Progenitor cell of endocrine pancreas (in vitro differentiated cells): ENCODE measurements at regions not wholly inside any gene's neighbourhood (a gene's known extent, or its start where the extent isn't known, plus 50 kb on each side); places are given as distances from the start of the nearest gene placed in this dataset.

Experiments
- DNase-seq: peaks from one replicate; pipeline ENCODE4 v3.0.0; 2021; ENCODE audit warnings: low spot score; ENCODE audit not compliant: unreplicated experiment
- H3K27ac Mint-ChIP-seq: 2 replicates; pipeline ENCODE4 v1.8.0; 2021; ENCODE audit warnings: mild to moderate bottlenecking, moderate library complexity, mixed read lengths
- H3K27me3 Mint-ChIP-seq: 2 replicates; pipeline ENCODE4 v1.8.0; 2021; ENCODE audit warnings: mixed read lengths
- H3K36me3 Mint-ChIP-seq: 2 replicates; pipeline ENCODE4 v1.8.0; 2022; ENCODE audit warnings: mixed read lengths; ENCODE audit not compliant: insufficient read depth
- H3K4me1 Mint-ChIP-seq: 2 replicates; pipeline ENCODE4 v1.8.0; 2021; ENCODE audit warnings: low read depth, mixed read lengths
- H3K4me3 Mint-ChIP-seq: 2 replicates; pipeline ENCODE4 v1.8.0; 2021; ENCODE audit warnings: low read depth, mild to moderate bottlenecking, moderate library complexity, mixed read lengths
- H3K9me3 Mint-ChIP-seq: 2 replicates; pipeline ENCODE4 v1.8.0; 2021; ENCODE audit warnings: low read depth, mixed read lengths
- TF ChIP-seq, protein P1 (sequence below): fragments of 200-600 bp; sonication (generic); IDR thresholded peaks from one replicate; pipeline ENCODE4 v1.5.0; 2021; ENCODE audit warnings: antibody characterized with exemption, mild to moderate bottlenecking; ENCODE audit not compliant: unreplicated experiment

GRCh38 chr21:16302851-16303282 lies 573.1 kb downstream of the USP25 start:
- DNase-seq: no peak
- TF ChIP-seq, protein P1, sequence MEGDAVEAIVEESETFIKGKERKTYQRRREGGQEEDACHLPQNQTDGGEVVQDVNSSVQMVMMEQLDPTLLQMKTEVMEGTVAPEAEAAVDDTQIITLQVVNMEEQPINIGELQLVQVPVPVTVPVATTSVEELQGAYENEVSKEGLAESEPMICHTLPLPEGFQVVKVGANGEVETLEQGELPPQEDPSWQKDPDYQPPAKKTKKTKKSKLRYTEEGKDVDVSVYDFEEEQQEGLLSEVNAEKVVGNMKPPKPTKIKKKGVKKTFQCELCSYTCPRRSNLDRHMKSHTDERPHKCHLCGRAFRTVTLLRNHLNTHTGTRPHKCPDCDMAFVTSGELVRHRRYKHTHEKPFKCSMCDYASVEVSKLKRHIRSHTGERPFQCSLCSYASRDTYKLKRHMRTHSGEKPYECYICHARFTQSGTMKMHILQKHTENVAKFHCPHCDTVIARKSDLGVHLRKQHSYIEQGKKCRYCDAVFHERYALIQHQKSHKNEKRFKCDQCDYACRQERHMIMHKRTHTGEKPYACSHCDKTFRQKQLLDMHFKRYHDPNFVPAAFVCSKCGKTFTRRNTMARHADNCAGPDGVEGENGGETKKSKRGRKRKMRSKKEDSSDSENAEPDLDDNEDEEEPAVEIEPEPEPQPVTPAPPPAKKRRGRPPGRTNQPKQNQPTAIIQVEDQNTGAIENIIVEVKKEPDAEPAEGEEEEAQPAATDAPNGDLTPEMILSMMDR: no peak
- H3K27me3 Mint-ChIP-seq: no peaks in the 10 kb centered on the region
- H3K9me3 Mint-ChIP-seq: peaks cover 1% of the 10 kb centered on the region
- peaks cover 7% of the 10 kb centered on the region for H3K4me1 Mint-ChIP-seq
- H3K36me3 Mint-ChIP-seq: peaks cover 2% of the 10 kb centered on the region
- no peak overlapping the region for H3K27ac Mint-ChIP-seq
- no peak overlapping the region for H3K4me3 Mint-ChIP-seq

- peaks cover 15% of the 10 kb centered on the region for H3K4me1 Mint-ChIP-seq
- no peak overlapping the region for H3K27ac Mint-ChIP-seq
These were observed 574.7 kb downstream of the USP25 start for GRCh38 chr21:16304174-16305095.

GRCh38 chr21:16305686-16306085 lies 575.9 kb downstream of the USP25 start:
- H3K27ac Mint-ChIP-seq: no peak overlapping the region

More at GRCh38 chr21:16304174-16305095, 574.7 kb downstream of the USP25 start:
- no peak overlapping the region for H3K4me3 Mint-ChIP-seq
- TF ChIP-seq, protein P1: no peak
- no peaks in the 10 kb centered on the region for H3K27me3 Mint-ChIP-seq
- no peaks in the 10 kb centered on the region for H3K9me3 Mint-ChIP-seq
- no peaks in the 10 kb centered on the region for H3K36me3 Mint-ChIP-seq
- no peak for DNase-seq

DNA sequence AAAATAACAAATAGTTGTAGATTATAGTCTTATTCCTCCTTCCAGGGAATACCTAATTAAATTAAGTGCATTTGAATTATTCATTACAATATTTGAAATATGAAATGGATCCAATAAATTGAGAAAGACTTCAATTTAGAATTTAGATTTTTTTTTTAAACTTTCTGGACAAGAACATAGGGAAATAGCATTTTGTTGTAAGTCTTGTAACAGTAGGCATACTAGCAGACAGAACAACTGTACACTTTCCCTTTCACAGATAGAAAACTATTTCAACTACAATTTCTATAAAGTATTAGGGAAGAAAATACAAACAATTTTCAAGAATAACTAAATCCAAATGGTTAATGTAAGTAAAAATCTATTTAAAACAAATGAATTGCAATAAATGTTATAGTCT lies 577.5 kb downstream of the USP25 start:
- no peak overlapping the region for H3K27ac Mint-ChIP-seq
- H3K4me1 Mint-ChIP-seq: peaks cover 15% of the 10 kb centered on the region

More at GRCh38 chr21:16305686-16306085, 575.9 kb downstream of the USP25 start:
- Mint-ChIP-seq H3K9me3 (no peaks in the 10 kb centered on the region), H3K36me3 (no peaks in the 10 kb centered on the region), H3K27me3 (no peaks in the 10 kb centered on the region), H3K4me3 (no peak overlapping the region), H3K4me1 (peaks cover 15% of the 10 kb centered on the region)
- TF ChIP-seq, protein P1: no peak
- DNase-seq: no peak

DNA sequence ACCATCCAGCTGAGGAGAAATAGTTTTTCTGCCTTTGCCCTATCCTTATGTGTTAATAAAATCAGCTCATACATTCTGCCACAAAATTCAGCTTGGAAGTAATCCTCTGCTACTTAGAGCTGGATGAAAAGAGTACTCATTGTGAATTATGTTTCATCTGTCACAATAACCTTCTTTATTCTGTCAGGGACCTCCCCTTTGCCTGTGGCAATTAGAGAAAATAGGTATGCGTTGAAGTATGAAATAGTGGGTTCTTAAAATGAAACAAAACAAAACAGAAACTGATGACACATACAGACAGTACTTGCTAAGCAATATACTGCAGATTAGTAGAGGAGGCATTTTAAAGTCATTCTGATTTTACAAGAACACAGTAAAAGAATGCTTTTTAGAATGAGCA lies 578.5 kb downstream of the USP25 start:
- H3K9me3 Mint-ChIP-seq: no peaks in the 10 kb centered on the region
- peaks cover 10% of the 10 kb centered on the region for H3K4me1 Mint-ChIP-seq
- no peaks in the 10 kb centered on the region for H3K36me3 Mint-ChIP-seq
- H3K4me3 Mint-ChIP-seq: no peak overlapping the region
- TF ChIP-seq, protein P1: no peak
- DNase-seq: no peak
- H3K27me3 Mint-ChIP-seq: no peaks in the 10 kb centered on the region
- H3K27ac Mint-ChIP-seq: no peak overlapping the region

More for the DNA sequence above, 577.5 kb downstream of the USP25 start:
- Mint-ChIP-seq H3K4me3 (no peak overlapping the region), H3K36me3 (no peaks in the 10 kb centered on the region), H3K27me3 (no peaks in the 10 kb centered on the region), H3K9me3 (no peaks in the 10 kb centered on the region)
- no peak for DNase-seq
- TF ChIP-seq, protein P1: no peak
